ENCODE measurements at regions not wholly inside any gene's neighbourhood (a gene's known extent, or its start where the extent isn't known, plus 50 kb on each side); places are given as distances from the start of the nearest gene placed in this dataset.

DNA sequence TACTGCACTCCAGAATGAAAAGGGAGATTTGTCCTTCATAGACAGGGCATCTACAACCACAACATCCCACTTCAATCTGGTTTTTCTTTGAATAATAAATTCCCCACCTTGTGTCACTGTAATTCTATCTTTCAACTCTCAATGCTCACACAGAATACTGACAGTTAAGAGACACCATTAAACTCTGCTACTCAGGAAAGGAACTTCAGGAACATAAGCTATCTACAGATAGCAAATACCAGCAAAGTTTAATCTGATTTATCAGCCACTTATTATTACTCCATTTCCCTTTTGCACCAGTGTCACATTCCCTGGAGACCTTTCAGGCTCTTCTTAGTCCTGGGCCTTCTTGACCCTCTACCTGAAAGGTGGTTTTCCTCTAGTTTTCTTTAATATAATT is 152.0 kb upstream of the LPP start:
- Mint-ChIP-seq H3K4me3 (no peak overlapping the region), H3K9me3 (no peaks in the 10 kb centered on the region), H3K4me1 (peaks cover 32 to 39% of the 10 kb centered on the region in 2 experiments), H3K36me3 (ENCODE audit: insufficient read depth in 1 of 3, low read depth in 3 of 3) (no peaks in the 10 kb centered on the region; a peak in 1 of 7 replicates), H3K27me3 (ENCODE audit: low read depth) (no peaks in the 10 kb centered on the region), H3K27ac (no peak overlapping the region; a peak in 1 of 7 replicates)
- Histone ChIP-seq H2BK20ac (ENCODE audit: low read depth, low read length, poor library complexity, severe bottlenecking) (no peak overlapping the region), H2AFZ (ENCODE audit: low read length) (no peak overlapping the region), H3T11ph (ENCODE audit: low read length) (no peak overlapping the region), H3K9ac (ENCODE audit: extremely low read depth, insufficient read length, low read length) (no peak overlapping the region), H3K14ac (ENCODE audit: insufficient read depth, low read length) (no peak overlapping the region), H3K56ac (ENCODE audit: insufficient read length, low read depth, low read length) (no peak overlapping the region), H2AK5ac (ENCODE audit: insufficient read length, low read length) (no peak overlapping the region), H2BK5ac (ENCODE audit: insufficient read length, low read length) (no peak overlapping the region), H3K4me2 (ENCODE audit: insufficient read depth, insufficient read length, low read length) (no peak overlapping the region), H3K79me2 (ENCODE audit: insufficient read depth, low read length) (no peaks in the 10 kb centered on the region), H3K27me3 (ENCODE audit: insufficient read depth, low read length) (no peaks in the 10 kb centered on the region), H3K4me1 (ENCODE audit: insufficient read depth, low read length) (no peaks in the 10 kb centered on the region; the same call in none of the 2 replicates), H4K5ac (ENCODE audit: insufficient read length, low read depth, low read length) (no peak overlapping the region), H3K27ac (ENCODE audit: insufficient read length, low read depth, low read length) (no peak overlapping the region), H3K23ac (ENCODE audit: insufficient read length, low read depth, low read length) (no peak overlapping the region), H3K9me3 (ENCODE audit: control insufficient read depth, low read depth, low read length) (no peaks in the 10 kb centered on the region), H4K20me1 (ENCODE audit: control insufficient read depth, insufficient read depth, insufficient read length) (no peaks in the 10 kb centered on the region), H2BK15ac (ENCODE audit: low read depth, low read length) (no peak overlapping the region), H3K4ac (ENCODE audit: low read depth, low read length) (no peak overlapping the region), H4K91ac (ENCODE audit: insufficient read length, low read depth, low read length) (no peak overlapping the region), H3K23me2 (ENCODE audit: insufficient read length, low read depth, low read length, poor library complexity, severe bottlenecking) (no peaks in the 10 kb centered on the region), H3K18ac (ENCODE audit: insufficient read length, low read depth, low read length) (no peak overlapping the region), H2BK12ac (ENCODE audit: insufficient read length, low read depth, low read length) (no peak overlapping the region), H2BK120ac (ENCODE audit: low read depth, low read length, poor library complexity, severe bottlenecking) (no peak overlapping the region), H3K79me1 (ENCODE audit: insufficient read depth, low read depth, low read length, poor library complexity, severe bottlenecking) (no peaks in the 10 kb centered on the region), H4K8ac (replicated peaks; ENCODE audit: insufficient read length, low read depth, low read length) (no peak overlapping the region)
- TF ChIP-seq, protein P1, sequence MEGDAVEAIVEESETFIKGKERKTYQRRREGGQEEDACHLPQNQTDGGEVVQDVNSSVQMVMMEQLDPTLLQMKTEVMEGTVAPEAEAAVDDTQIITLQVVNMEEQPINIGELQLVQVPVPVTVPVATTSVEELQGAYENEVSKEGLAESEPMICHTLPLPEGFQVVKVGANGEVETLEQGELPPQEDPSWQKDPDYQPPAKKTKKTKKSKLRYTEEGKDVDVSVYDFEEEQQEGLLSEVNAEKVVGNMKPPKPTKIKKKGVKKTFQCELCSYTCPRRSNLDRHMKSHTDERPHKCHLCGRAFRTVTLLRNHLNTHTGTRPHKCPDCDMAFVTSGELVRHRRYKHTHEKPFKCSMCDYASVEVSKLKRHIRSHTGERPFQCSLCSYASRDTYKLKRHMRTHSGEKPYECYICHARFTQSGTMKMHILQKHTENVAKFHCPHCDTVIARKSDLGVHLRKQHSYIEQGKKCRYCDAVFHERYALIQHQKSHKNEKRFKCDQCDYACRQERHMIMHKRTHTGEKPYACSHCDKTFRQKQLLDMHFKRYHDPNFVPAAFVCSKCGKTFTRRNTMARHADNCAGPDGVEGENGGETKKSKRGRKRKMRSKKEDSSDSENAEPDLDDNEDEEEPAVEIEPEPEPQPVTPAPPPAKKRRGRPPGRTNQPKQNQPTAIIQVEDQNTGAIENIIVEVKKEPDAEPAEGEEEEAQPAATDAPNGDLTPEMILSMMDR (conservative IDR thresholded peaks at IDR 0.05), result no peak
- DNase-seq, result no peak

All from H9 (cell line).